ENCODE measurements at regions not wholly inside any gene's neighbourhood (a gene's known extent, or its start where the extent isn't known, plus 50 kb on each side); places are given as distances from the start of the nearest gene placed in this dataset.

DNA sequence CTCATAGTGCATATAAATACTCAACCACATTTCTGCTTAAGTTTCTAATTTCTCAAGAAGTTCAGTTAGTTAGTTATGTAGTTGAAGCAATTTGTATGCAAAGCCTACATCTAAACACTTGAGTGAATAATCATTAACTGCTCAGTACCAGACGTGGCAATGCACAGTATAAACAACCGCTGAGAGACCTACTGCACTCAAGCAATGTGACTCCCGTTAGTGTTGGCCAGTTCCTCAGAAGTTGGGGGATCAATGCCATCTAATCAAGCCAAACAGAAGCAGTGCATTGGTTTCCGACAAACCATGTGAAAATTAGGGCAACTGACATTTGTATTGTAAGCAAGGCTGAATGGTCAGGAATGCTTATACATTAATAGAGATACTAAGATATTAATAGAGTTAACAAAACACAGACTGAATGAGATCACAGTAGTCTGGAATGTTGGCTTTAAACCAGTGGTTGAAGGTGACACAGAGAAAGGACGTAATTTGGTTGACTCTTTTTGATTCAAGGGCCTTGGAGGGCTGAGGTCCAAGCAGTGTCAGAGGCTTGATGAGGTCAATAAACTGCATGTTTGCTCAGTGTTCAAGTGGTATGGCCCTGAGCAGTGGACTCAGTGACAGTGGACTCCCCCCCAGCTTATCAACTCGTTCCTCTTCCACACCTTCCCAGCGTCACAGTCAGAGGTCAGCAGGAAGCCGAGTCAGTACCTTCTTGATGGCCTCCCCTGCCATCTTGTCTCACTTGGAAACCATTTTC, 255.5 kb downstream of the CTH start:
- H3K4me3 ChIP-seq (ENCODE audit: low read length) = no peak overlapping the region
- DNase-seq (ENCODE audit: low read depth) = no peak
- no peak for TF ChIP-seq CTCF (IDR thresholded peaks at IDR 0.05; ENCODE audit: insufficient read depth, low read depth, low read length, missing control alignments)

DNA sequence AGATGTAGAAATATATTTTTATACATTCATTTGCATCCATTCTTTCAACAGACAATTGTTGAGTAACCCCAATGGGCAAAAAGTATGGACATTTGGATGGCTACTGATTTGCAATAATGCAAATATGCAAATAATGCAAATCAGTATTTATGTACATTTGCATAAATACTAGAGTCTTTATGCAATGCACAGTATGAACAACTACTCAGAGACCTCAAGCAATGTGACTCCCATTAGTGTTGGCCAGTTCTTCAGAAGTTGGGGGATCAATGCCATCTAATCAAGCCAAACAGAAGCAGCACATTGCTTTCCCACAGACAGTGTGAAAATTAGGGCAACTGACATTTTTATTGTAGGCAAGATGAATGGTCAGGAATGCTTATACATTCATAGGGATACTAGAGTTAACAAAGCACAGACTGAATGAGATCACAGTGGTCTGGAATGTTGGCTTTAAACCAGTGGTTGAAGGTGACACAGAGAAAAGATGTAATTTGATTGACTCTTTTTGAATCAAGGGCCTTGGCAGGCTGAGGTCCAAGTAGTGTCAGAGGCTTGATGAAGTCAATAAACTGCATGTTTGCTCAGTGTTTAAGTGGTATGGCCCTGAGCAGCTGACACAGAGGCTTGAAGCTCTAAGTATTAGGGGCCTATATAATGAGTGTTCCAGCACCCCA, 256.6 kb downstream of the CTH start:
- no peak overlapping the region for H3K4me3 ChIP-seq (ENCODE audit: low read length)
- TF ChIP-seq CTCF (IDR thresholded peaks at IDR 0.05; ENCODE audit: insufficient read depth, low read depth, low read length, missing control alignments) = no peak
- DNase-seq (ENCODE audit: low read depth) = no peak

DNA sequence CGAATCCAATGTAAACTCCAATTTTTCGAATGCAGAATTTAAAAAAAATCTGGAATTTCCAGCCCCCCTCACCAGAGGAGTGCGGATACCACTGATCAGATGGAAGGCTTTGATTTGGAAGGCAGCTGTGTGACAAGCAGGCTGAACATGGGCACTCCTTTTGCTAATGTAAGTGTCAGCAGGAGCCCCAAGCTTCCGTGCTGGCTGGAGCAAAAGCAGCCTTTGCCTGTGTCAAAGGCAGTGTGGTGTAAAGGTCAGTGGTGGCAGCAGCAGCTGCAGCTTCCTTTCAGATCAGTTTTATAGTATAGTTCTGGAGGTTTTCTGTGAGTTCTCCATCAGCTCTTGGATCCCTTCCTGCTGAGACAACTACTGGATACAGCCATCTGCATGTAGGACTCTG, 259.9 kb downstream of the CTH start:
- TF ChIP-seq CTCF (IDR thresholded peaks at IDR 0.05; ENCODE audit: insufficient read depth, low read depth, low read length, missing control alignments) = no peak

DNA sequence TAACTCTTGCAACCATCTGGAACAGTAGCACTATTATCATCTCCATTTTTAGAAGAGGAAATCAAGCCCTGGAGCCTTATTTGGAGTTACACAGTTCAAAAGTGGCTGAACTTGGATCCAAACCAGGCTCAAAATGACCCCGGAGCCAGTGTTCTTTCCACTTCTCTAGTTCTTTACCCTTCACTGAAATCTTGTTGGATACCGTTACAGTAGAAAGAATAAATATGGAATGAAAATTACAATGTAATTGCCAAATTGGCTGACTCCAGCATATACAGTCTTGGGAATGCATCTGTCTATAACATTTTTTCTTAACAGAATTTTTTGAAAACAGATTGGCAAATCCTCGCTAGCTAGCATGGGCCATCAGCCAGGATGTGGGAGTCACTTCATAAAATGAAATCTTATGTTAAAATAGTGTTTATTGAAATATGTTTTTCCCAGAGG, 261.4 kb downstream of the CTH start:
- TF ChIP-seq CTCF (IDR thresholded peaks at IDR 0.05; ENCODE audit: insufficient read depth, low read depth, low read length, missing control alignments) = no peak
- no peak for DNase-seq (ENCODE audit: low read depth)
- no peak overlapping the region for H3K4me3 ChIP-seq (ENCODE audit: low read length)

More for the DNA sequence above, 259.9 kb downstream of the CTH start:
- DNase-seq (ENCODE audit: low read depth) = no peak
- H3K4me3 ChIP-seq (ENCODE audit: low read length) = no peak overlapping the region

GRCh38 chr1:70674941-70675685, 264.0 kb downstream of the CTH start:
- H3K4me3 ChIP-seq (ENCODE audit: low read length) = no peak overlapping the region
- TF ChIP-seq CTCF (IDR thresholded peaks at IDR 0.05; ENCODE audit: insufficient read depth, low read depth, low read length, missing control alignments) = no peak
- no peak for DNase-seq (ENCODE audit: low read depth)

- no peak for DNase-seq (ENCODE audit: low read depth)
- no peak for TF ChIP-seq CTCF (IDR thresholded peaks at IDR 0.05; ENCODE audit: insufficient read depth, low read depth, low read length, missing control alignments)
- H3K4me3 ChIP-seq (ENCODE audit: low read length) = no peak overlapping the region
Measured at GRCh38 chr1:70675737-70676156, 264.7 kb downstream of the CTH start.
